ENCODE measurements at regions not wholly inside any gene's neighbourhood (a gene's known extent, or its start where the extent isn't known, plus 50 kb on each side); places are given as distances from the start of the nearest gene placed in this dataset.

DNA sequence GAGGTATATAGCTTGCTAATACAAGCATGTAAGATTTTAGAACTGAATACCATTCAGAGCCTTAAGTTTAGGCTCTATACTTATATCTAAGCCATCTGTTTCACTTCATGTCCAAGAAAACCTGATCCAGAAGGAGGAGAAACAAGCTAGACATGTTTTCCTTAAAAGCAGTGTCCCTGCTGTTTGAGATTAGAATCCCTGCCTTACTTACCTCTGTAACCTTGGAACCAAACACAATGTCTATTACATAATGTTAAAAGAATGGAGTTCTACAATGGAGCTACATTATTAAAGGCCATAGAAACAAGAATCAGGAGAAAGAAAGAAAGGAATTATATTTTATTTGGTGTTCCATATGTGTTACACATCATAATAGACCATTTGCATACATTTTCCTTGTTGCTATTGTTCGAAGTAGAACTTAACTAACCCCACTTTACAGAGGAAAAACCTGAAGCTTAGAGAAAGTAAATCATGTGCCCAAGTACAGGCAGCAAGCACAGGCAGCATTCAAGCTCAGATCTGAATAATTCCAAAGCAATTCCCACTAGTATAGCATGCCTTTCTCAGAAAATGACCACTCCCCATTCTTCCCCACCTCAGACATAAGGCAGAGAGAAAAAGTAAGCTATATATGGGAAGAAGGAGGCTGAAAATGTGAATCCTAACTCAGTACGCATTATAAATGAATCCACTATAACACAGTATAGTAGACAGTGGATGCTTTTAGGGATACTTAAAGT, 380.1 kb upstream of the SPAG17 start:
- Histone ChIP-seq H3K4me3 (ENCODE audit: low read length in 3 of 3) (no peak overlapping the region), H3K27me3 (ENCODE audit: control insufficient read depth, insufficient read depth, low read length) (no peaks in the 10 kb centered on the region), H3K36me3 (ENCODE audit: control insufficient read depth in 2 of 3, insufficient read depth in 3 of 3, low read length in 3 of 3) (no peaks in the 10 kb centered on the region), H3K4me1 (ENCODE audit: control insufficient read depth in 2 of 3, insufficient read depth in 2 of 3, low read depth in 1 of 3, low read length in 3 of 3) (no peaks in the 10 kb centered on the region), H3K9me3 (ENCODE audit: control insufficient read depth in 2 of 3, insufficient read depth in 1 of 3, low read length in 3 of 3) (no peaks in the 10 kb centered on the region), H3K9ac (ENCODE audit: low read length in 3 of 3) (no peak overlapping the region), H3K27ac (ENCODE audit: low read depth in 2 of 2, low read length in 2 of 2) (no peak overlapping the region)
- FAIRE-seq: no peak
- intact Hi-C loops (cut with DNase I): no loop called here
- TF ChIP-seq, protein P1, sequence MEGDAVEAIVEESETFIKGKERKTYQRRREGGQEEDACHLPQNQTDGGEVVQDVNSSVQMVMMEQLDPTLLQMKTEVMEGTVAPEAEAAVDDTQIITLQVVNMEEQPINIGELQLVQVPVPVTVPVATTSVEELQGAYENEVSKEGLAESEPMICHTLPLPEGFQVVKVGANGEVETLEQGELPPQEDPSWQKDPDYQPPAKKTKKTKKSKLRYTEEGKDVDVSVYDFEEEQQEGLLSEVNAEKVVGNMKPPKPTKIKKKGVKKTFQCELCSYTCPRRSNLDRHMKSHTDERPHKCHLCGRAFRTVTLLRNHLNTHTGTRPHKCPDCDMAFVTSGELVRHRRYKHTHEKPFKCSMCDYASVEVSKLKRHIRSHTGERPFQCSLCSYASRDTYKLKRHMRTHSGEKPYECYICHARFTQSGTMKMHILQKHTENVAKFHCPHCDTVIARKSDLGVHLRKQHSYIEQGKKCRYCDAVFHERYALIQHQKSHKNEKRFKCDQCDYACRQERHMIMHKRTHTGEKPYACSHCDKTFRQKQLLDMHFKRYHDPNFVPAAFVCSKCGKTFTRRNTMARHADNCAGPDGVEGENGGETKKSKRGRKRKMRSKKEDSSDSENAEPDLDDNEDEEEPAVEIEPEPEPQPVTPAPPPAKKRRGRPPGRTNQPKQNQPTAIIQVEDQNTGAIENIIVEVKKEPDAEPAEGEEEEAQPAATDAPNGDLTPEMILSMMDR (IDR thresholded peaks at IDR 0.05; ENCODE audit: borderline replicate concordance, extremely low read depth, insufficient read depth): no peak
- DNase-seq: no peak

DNA sequence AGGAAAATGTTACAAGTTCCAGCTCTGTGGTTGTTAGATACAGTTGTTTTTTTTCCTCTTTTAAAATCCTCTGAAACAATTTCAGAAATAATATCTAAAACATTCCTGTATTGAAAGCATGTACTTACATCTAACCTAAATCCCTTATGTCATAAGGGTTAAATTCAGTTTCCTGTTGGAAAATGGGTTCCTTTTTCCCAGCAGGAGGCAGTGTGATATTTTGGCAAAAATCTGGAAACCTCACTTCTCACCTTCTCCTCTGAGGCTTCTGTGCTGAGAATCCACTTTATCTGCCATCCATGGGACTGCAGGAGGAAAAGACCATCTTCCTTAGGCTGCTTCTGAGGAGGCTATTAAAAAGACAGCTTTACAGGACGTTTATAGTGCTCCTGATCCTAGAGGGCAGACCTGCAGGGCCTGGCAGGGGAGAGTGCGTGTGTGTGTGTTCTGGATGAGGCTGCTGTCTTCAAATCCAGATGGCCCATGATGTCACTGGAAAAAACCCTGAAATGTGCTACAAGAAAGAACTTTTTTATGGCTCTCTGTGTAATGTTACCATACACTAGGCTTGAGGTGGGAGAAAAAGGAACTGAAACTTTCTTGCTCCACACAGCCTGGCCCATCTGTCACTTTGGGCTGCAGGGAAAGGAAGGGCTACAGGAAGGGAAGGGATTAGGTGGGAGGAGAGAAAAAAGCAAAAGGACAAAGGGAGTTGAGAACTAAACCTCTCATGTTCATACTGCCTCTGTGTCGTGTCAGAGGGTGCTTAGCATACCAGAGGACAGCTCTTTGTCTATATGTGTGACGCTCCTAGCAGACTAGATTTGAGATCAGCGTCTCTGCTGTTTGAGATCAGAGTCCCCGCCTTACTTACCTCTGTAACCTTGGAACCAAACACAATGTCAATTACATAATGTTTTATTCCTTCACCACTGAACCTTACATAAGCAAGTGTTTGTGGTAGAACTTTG, 379.2 kb upstream of the SPAG17 start:
- H3K9me3 ChIP-seq (ENCODE audit: control insufficient read depth in 2 of 3, insufficient read depth in 1 of 3, low read length in 3 of 3): no peaks in the 10 kb centered on the region
- intact Hi-C loops (cut with DNase I): no loop called here
- TF ChIP-seq, protein P1 (IDR thresholded peaks at IDR 0.05; ENCODE audit: borderline replicate concordance, extremely low read depth, insufficient read depth): no peak
- no peaks in the 10 kb centered on the region for H3K27me3 ChIP-seq (ENCODE audit: control insufficient read depth, insufficient read depth, low read length)
- H3K4me3 ChIP-seq (ENCODE audit: low read length in 3 of 3): no peak overlapping the region
- H3K27ac ChIP-seq (ENCODE audit: low read depth in 2 of 2, low read length in 2 of 2): no peak overlapping the region
- DNase-seq: peak in 3 of 5 donors; percentile 13 to 33 (median 29)
- no peaks in the 10 kb centered on the region for H3K36me3 ChIP-seq (ENCODE audit: control insufficient read depth in 2 of 3, insufficient read depth in 3 of 3, low read length in 3 of 3)
- H3K9ac ChIP-seq (ENCODE audit: low read length in 3 of 3): no peak overlapping the region
- FAIRE-seq: no peak
- H3K4me1 ChIP-seq (ENCODE audit: control insufficient read depth in 2 of 3, insufficient read depth in 2 of 3, low read depth in 1 of 3, low read length in 3 of 3): no peaks in the 10 kb centered on the region

DNA sequence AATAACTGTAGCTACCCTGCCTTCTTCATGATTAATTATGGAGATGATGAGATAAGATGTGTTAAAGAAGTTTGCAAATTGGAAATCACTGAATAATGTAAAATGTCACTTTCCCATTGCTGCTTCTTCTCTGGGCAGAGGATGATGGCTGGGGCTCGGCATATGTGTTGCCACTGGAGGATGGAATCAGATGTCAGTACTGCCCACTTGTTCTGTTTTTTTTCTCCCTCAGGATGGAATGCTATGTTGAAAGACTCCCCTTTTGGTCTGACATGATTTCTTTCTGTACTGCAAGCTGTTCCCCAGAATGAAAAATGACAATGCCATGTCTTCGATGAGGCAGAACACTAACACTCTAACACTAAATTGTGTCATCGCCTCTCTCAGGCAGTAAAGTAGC, 373.9 kb upstream of the SPAG17 start:
- DNase-seq (peak in 3 of 5 donors; percentile 9 to 55 (median 49)), FAIRE-seq (no peak)
- Histone ChIP-seq H3K27ac (ENCODE audit: low read depth in 2 of 2, low read length in 2 of 2) (no peak overlapping the region), H3K27me3 (ENCODE audit: control insufficient read depth, insufficient read depth, low read length) (no peaks in the 10 kb centered on the region), H3K9me3 (ENCODE audit: control insufficient read depth in 2 of 3, insufficient read depth in 1 of 3, low read length in 3 of 3) (no peaks in the 10 kb centered on the region), H3K9ac (ENCODE audit: low read length in 3 of 3) (no peak overlapping the region), H3K4me3 (ENCODE audit: low read length in 3 of 3) (no peak overlapping the region), H3K4me1 (ENCODE audit: control insufficient read depth in 2 of 3, insufficient read depth in 2 of 3, low read depth in 1 of 3, low read length in 3 of 3) (no peaks in the 10 kb centered on the region), H3K36me3 (ENCODE audit: control insufficient read depth in 2 of 3, insufficient read depth in 3 of 3, low read length in 3 of 3) (no peaks in the 10 kb centered on the region)
- TF ChIP-seq, protein P1 (IDR thresholded peaks at IDR 0.05; ENCODE audit: borderline replicate concordance, extremely low read depth, insufficient read depth): no peak
- intact Hi-C loops (cut with DNase I): no loop called here

Data from kidney (tissue), 13 donors.